Thyroid gland (tissue), 4 donors: ENCODE measurements at regions not wholly inside any gene's neighbourhood (a gene's known extent, or its start where the extent isn't known, plus 50 kb on each side); places are given as distances from the start of the nearest gene placed in this dataset.

ENCODE experiments used
- DNase-seq, 2 donors: peaks; one replicate each; pipeline ENCODE4 v3.0.0-alpha.2; 2019
- H3K27ac ChIP-seq, 3 donors: fragments of 200-600 bp; sonication (generic); 1 replicate in 2 of 3; 2 replicates in 1 of 3; pipeline ENCODE4 v1.5.1; 2016 to 2019; ENCODE audit warnings: mild to moderate bottlenecking in 1 of 3, moderate library complexity in 1 of 3
- H3K27me3 ChIP-seq: fragments of 200-600 bp; sonication (generic); one replicate; pipeline ENCODE4 v1.5.1; 2019
- H3K36me3 ChIP-seq, 2 donors: fragments of 200-600 bp; sonication (generic); one replicate each; pipeline ENCODE4 v1.5.1; 2016 to 2019
- H3K4me1 ChIP-seq, 2 donors: fragments of 200-600 bp; sonication (generic); one replicate each; pipeline ENCODE4 v1.5.1; 2017 to 2019
- H3K4me3 ChIP-seq, 3 donors: fragments of 200-600 bp; sonication (generic); replicated peaks in 1 of 3; 1 replicate in 2 of 3; 2 replicates in 1 of 3; pipeline ENCODE4 v1.5.1; 2016; ENCODE audit warnings: mild to moderate bottlenecking in 1 of 3
- H3K9me3 ChIP-seq: fragments of 200-600 bp; sonication (generic); one replicate; pipeline ENCODE4 v1.5.1; 2017
- POLR2A ChIP-seq, 2 donors: fragments of 450-650 bp; IDR thresholded peaks; one replicate each; pipeline ENCODE4 v1.6.1; 2017; ENCODE audit warnings: antibody characterized with exemption in 2 of 2, mild to moderate bottlenecking in 2 of 2, moderate library complexity in 1 of 2
- WGBS, 2 donors: methylation state at CpG; one replicate each; pipeline ENCODE4 v1.1.5; 2017; 5-methylcytosine and 5-hydroxymethylcytosine counted together
- intact Hi-C: fragments of 100-400 bp; cut with DNase I; formaldehyde crosslinking; loops from one replicate; pipeline ENCODE4 v1.15.1; 2023
- TF ChIP-seq, protein P1 (sequence below), 6 experiments: fragments of 200-600 bp in 3 of 6; fragments of 450-650 bp in 3 of 6; sonication (generic) in 3 of 6; IDR thresholded peaks; one replicate each; pipeline ENCODE4 v1.5.1; 2016 to 2019; ENCODE audit warnings: antibody characterized with exemption in 6 of 6, mild to moderate bottlenecking in 2 of 6, inconsistent platforms in 1 of 6, moderate library complexity in 1 of 6

DNA sequence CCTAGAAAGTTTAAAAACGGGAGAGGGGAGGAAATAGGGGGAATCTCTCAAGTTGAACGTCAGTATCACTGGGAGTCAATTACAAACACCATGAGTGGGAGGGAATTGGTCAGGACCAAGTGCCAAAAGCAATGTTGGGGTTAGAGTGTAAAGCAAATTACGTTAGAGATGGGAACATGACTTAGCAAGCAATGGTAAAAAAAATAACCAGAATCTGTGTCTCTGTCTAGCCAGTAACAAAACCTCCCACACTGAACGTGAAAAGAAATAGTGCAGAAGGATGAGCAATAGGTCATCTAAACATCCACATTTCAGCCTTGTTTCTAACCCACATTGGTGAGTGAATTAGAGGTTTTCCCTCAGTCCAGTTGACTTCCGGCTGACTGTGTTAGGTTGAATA is 242.2 kb downstream of the COG6 start:
- WGBS, 2 donors, result 85 to 88% methylated on average over 5 of the region's 5 CpGs
- H3K4me1 ChIP-seq, result no peaks in the 10 kb centered on the region
- H3K4me3 ChIP-seq, result no peak overlapping the region

DNA sequence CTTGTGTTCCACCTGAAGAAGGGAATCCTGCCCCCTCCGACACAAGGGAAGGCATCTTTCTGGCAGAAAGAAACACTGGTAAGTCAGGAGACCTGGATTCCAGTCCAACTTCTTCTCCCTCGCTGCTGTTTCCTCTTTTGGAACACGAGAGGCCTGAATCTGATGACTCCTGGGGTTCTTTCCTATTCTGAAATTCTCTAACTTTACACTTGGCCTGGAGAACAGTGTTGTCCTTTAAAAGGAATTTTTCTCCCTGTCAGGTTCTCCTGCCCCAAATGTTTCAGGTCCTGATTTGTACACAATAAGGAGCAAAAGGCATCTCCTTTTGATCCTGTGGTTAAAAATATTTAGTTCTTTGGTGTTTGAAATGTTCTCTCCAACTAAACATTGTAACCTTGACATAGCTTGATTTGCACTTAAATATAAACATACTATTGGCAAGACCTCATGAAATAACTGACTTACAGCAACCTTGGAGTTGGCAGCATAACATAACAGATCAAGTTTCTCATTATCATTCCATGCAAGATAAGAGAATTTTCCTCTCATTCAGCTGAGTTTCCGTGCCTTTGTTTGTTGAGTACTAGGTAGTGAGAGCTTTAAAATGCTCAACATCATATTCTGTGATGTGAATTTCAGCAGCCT is 244.8 kb downstream of the COG6 start:
- intact Hi-C loops, result no loop called here
- H3K4me3 ChIP-seq, result no peak overlapping the region
- no peak for TF ChIP-seq POLR2A (IDR thresholded peaks at IDR 0.05)
- TF ChIP-seq, protein P1, sequence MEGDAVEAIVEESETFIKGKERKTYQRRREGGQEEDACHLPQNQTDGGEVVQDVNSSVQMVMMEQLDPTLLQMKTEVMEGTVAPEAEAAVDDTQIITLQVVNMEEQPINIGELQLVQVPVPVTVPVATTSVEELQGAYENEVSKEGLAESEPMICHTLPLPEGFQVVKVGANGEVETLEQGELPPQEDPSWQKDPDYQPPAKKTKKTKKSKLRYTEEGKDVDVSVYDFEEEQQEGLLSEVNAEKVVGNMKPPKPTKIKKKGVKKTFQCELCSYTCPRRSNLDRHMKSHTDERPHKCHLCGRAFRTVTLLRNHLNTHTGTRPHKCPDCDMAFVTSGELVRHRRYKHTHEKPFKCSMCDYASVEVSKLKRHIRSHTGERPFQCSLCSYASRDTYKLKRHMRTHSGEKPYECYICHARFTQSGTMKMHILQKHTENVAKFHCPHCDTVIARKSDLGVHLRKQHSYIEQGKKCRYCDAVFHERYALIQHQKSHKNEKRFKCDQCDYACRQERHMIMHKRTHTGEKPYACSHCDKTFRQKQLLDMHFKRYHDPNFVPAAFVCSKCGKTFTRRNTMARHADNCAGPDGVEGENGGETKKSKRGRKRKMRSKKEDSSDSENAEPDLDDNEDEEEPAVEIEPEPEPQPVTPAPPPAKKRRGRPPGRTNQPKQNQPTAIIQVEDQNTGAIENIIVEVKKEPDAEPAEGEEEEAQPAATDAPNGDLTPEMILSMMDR (IDR thresholded peaks at IDR 0.05), result no peak
- 63 to 69% methylated on average over 4 of the region's 4 CpGs for WGBS, 2 donors
- H3K9me3 ChIP-seq, result no peaks in the 10 kb centered on the region
- H3K4me1 ChIP-seq, result no peaks in the 10 kb centered on the region
- no peaks in the 10 kb centered on the region for H3K36me3 ChIP-seq
- H3K27me3 ChIP-seq, result no peaks in the 10 kb centered on the region
- no peak for DNase-seq
- no peak overlapping the region for H3K27ac ChIP-seq

More for the DNA sequence above, 242.2 kb downstream of the COG6 start:
- no peaks in the 10 kb centered on the region for H3K36me3 ChIP-seq
- no peak overlapping the region for H3K27ac ChIP-seq
- intact Hi-C loops, result no loop called here
- no peaks in the 10 kb centered on the region for H3K27me3 ChIP-seq
- no peak for DNase-seq
- TF ChIP-seq, protein P1 (IDR thresholded peaks at IDR 0.05), result no peak
- no peak for TF ChIP-seq POLR2A (IDR thresholded peaks at IDR 0.05)
- no peaks in the 10 kb centered on the region for H3K9me3 ChIP-seq

DNA sequence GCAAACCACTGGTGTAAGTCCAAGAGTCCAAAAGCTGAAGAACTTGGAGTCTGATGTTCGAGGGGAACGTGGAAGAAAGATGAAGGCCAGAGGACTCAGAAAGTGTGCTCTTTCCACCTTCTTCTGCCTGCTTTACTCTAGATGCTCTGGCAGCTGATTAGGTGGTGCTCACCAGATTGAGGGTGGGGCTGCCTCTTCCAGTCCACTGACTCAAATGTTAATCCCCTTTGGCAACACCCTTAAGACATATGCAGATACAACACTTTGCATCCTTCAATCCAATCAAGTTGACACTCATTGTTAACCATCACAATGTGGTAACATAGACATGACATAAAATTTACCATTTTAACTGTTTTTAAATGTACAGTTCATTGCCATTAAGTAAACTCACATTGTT is 249.5 kb downstream of the COG6 start:
- Histone ChIP-seq H3K27ac (no peak overlapping the region), H3K27me3 (no peaks in the 10 kb centered on the region), H3K9me3 (no peaks in the 10 kb centered on the region), H3K36me3 (no peaks in the 10 kb centered on the region), H3K4me1 (no peaks in the 10 kb centered on the region), H3K4me3 (no peak overlapping the region)
- TF ChIP-seq, protein P1 (IDR thresholded peaks at IDR 0.05), result no peak
- TF ChIP-seq POLR2A (IDR thresholded peaks at IDR 0.05), result no peak
- no peak for DNase-seq
- 95 to 100% methylated on average over 2 of the region's 2 CpGs for WGBS, 2 donors
- intact Hi-C loops, result no loop called here

DNA sequence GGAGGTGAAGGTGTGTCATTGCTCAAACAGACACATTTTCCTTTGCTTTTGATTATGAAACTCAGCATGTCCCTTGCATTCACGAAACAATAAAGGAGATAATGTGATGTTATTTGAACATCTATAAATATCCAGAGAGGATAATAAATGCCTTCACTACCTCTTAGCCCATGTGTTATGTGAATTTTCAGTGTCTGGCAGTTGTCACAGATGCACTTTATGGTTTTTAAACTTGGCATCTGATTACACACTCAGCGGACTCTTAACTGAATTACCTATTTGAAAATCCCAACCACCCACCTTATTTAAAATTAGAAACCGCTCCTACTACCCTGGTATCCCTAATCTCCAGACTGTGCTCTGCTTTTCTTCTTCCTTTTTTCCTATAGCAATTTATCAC is 254.2 kb downstream of the COG6 start:
- 96 to 98% methylated on average over 3 of the region's 3 CpGs for WGBS, 2 donors

DNA sequence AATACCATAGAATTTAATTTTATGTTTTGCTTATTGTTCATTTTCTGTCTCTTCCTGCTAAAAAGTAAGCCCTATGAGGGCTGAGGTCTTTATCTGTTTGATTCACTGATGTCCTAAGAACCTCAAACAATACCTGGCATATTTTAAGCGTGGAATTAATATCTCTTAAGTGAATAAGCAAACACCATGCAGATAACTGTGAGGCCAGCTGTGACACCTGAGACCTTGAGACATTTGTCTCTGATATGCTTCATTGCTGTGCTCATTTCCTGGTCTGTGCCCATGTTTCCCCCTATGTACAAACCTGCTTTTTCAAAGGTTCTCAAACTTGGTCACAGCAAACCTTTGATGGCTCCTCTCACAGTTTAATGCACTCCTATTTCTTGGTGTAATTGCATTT is 254.6 kb downstream of the COG6 start:
- intact Hi-C loops, result no loop called here
- H3K27ac ChIP-seq, result no peak overlapping the region
- H3K4me1 ChIP-seq, result no peaks in the 10 kb centered on the region
- H3K36me3 ChIP-seq, result no peaks in the 10 kb centered on the region
- H3K4me3 ChIP-seq, result no peak overlapping the region
- TF ChIP-seq, protein P1 (IDR thresholded peaks at IDR 0.05), result no peak
- no peak for TF ChIP-seq POLR2A (IDR thresholded peaks at IDR 0.05)
- 82 to 90% methylated on average over 1 of the region's 1 CpG for WGBS, 2 donors
- no peaks in the 10 kb centered on the region for H3K27me3 ChIP-seq
- H3K9me3 ChIP-seq, result no peaks in the 10 kb centered on the region
- no peak for DNase-seq

More for the DNA sequence above, 254.2 kb downstream of the COG6 start:
- Histone ChIP-seq H3K4me3 (no peak overlapping the region), H3K36me3 (no peaks in the 10 kb centered on the region), H3K27me3 (no peaks in the 10 kb centered on the region), H3K9me3 (no peaks in the 10 kb centered on the region), H3K27ac (no peak overlapping the region), H3K4me1 (no peaks in the 10 kb centered on the region)
- DNase-seq, result no peak
- intact Hi-C loops, result no loop called here
- TF ChIP-seq, protein P1 (IDR thresholded peaks at IDR 0.05), result no peak
- TF ChIP-seq POLR2A (IDR thresholded peaks at IDR 0.05), result no peak
